ENCODE measurements at regions not wholly inside any gene's neighbourhood (a gene's known extent, or its start where the extent isn't known, plus 50 kb on each side); places are given as distances from the start of the nearest gene placed in this dataset.

- Histone ChIP-seq H3K4me3 (ENCODE audit: low read length) (no peak overlapping the region), H3K27me3 (ENCODE audit: insufficient read depth, low read length) (no peaks in the 10 kb centered on the region), H3K9me3 (ENCODE audit: low read depth, low read length) (no peaks in the 10 kb centered on the region), H3K4me1 (ENCODE audit: insufficient read depth, low read length) (no peaks in the 10 kb centered on the region)
Measured at GRCh38 chr9:31808766-31809165, 575.7 kb upstream of the ACO1 start.

- no peaks in the 10 kb centered on the region for H3K4me1 ChIP-seq (ENCODE audit: insufficient read depth, low read length)
- no peaks in the 10 kb centered on the region for H3K27me3 ChIP-seq (ENCODE audit: insufficient read depth, low read length)
- H3K9me3 ChIP-seq (ENCODE audit: low read depth, low read length): no peaks in the 10 kb centered on the region
- H3K4me3 ChIP-seq (ENCODE audit: low read length): no peak overlapping the region
Measured at GRCh38 chr9:31820426-31820825, 564.0 kb upstream of the ACO1 start.

- H3K27me3 ChIP-seq (ENCODE audit: insufficient read depth, low read length): no peaks in the 10 kb centered on the region
- no peaks in the 10 kb centered on the region for H3K4me1 ChIP-seq (ENCODE audit: insufficient read depth, low read length)
- no peak overlapping the region for H3K4me3 ChIP-seq (ENCODE audit: low read length)
- no peaks in the 10 kb centered on the region for H3K9me3 ChIP-seq (ENCODE audit: low read depth, low read length)
Measured at GRCh38 chr9:31821583-31821982, 562.9 kb upstream of the ACO1 start.

GRCh38 chr9:31823365-31823764 is 561.1 kb upstream of the ACO1 start:
- H3K4me1 ChIP-seq (ENCODE audit: insufficient read depth, low read length): no peaks in the 10 kb centered on the region
- H3K4me3 ChIP-seq (ENCODE audit: low read length): no peak overlapping the region
- H3K27me3 ChIP-seq (ENCODE audit: insufficient read depth, low read length): no peaks in the 10 kb centered on the region
- H3K9me3 ChIP-seq (ENCODE audit: low read depth, low read length): no peaks in the 10 kb centered on the region

- Histone ChIP-seq H3K4me1 (ENCODE audit: insufficient read depth, low read length) (no peaks in the 10 kb centered on the region), H3K27me3 (ENCODE audit: insufficient read depth, low read length) (no peaks in the 10 kb centered on the region), H3K9me3 (ENCODE audit: low read depth, low read length) (no peaks in the 10 kb centered on the region), H3K4me3 (ENCODE audit: low read length) (no peak overlapping the region)
Measured at GRCh38 chr9:31824860-31825259, 559.6 kb upstream of the ACO1 start.

- H3K4me3 ChIP-seq (ENCODE audit: low read length): no peak overlapping the region
- H3K4me1 ChIP-seq (ENCODE audit: insufficient read depth, low read length): no peaks in the 10 kb centered on the region
- no peaks in the 10 kb centered on the region for H3K9me3 ChIP-seq (ENCODE audit: low read depth, low read length)
- no peaks in the 10 kb centered on the region for H3K27me3 ChIP-seq (ENCODE audit: insufficient read depth, low read length)
Measured at GRCh38 chr9:31837211-31837610, 547.2 kb upstream of the ACO1 start.

GRCh38 chr9:31839273-31839672 is 545.2 kb upstream of the ACO1 start:
- Histone ChIP-seq H3K4me3 (ENCODE audit: low read length) (no peak overlapping the region), H3K4me1 (ENCODE audit: insufficient read depth, low read length) (no peaks in the 10 kb centered on the region), H3K9me3 (ENCODE audit: low read depth, low read length) (no peaks in the 10 kb centered on the region), H3K27me3 (ENCODE audit: insufficient read depth, low read length) (no peaks in the 10 kb centered on the region)

GRCh38 chr9:31840702-31841101 is 543.7 kb upstream of the ACO1 start:
- H3K4me1 ChIP-seq (ENCODE audit: insufficient read depth, low read length): no peaks in the 10 kb centered on the region
- no peak overlapping the region for H3K4me3 ChIP-seq (ENCODE audit: low read length)
- no peaks in the 10 kb centered on the region for H3K27me3 ChIP-seq (ENCODE audit: insufficient read depth, low read length)
- H3K9me3 ChIP-seq (ENCODE audit: low read depth, low read length): no peaks in the 10 kb centered on the region

- no peaks in the 10 kb centered on the region for H3K4me1 ChIP-seq (ENCODE audit: insufficient read depth, low read length)
- H3K4me3 ChIP-seq (ENCODE audit: low read length): no peak overlapping the region
- no peaks in the 10 kb centered on the region for H3K27me3 ChIP-seq (ENCODE audit: insufficient read depth, low read length)
- no peaks in the 10 kb centered on the region for H3K9me3 ChIP-seq (ENCODE audit: low read depth, low read length)
Measured at GRCh38 chr9:31847963-31848362, 536.5 kb upstream of the ACO1 start.

- H3K27me3 ChIP-seq (ENCODE audit: insufficient read depth, low read length): no peaks in the 10 kb centered on the region
- no peaks in the 10 kb centered on the region for H3K9me3 ChIP-seq (ENCODE audit: low read depth, low read length)
- H3K4me3 ChIP-seq (ENCODE audit: low read length): no peak overlapping the region
- H3K4me1 ChIP-seq (ENCODE audit: insufficient read depth, low read length): no peaks in the 10 kb centered on the region
Measured at GRCh38 chr9:31848505-31849285, 535.7 kb upstream of the ACO1 start.

- H3K4me1 ChIP-seq (ENCODE audit: insufficient read depth, low read length): no peaks in the 10 kb centered on the region
- H3K4me3 ChIP-seq (ENCODE audit: low read length): no peak overlapping the region
- no peaks in the 10 kb centered on the region for H3K9me3 ChIP-seq (ENCODE audit: low read depth, low read length)
- H3K27me3 ChIP-seq (ENCODE audit: insufficient read depth, low read length): no peaks in the 10 kb centered on the region
Measured at GRCh38 chr9:31854187-31854586, 530.3 kb upstream of the ACO1 start.

- Histone ChIP-seq H3K27me3 (ENCODE audit: insufficient read depth, low read length) (no peaks in the 10 kb centered on the region), H3K4me1 (ENCODE audit: insufficient read depth, low read length) (no peaks in the 10 kb centered on the region), H3K9me3 (ENCODE audit: low read depth, low read length) (no peaks in the 10 kb centered on the region), H3K4me3 (ENCODE audit: low read length) (no peak overlapping the region)
Measured at GRCh38 chr9:31868830-31869229, 515.6 kb upstream of the ACO1 start.

- H3K27me3 ChIP-seq (ENCODE audit: insufficient read depth, low read length): no peaks in the 10 kb centered on the region
- H3K9me3 ChIP-seq (ENCODE audit: low read depth, low read length): no peaks in the 10 kb centered on the region
- H3K4me3 ChIP-seq (ENCODE audit: low read length): no peak overlapping the region
Measured at GRCh38 chr9:31870276-31870675, 514.2 kb upstream of the ACO1 start.

GRCh38 chr9:31873722-31874121 is 510.7 kb upstream of the ACO1 start:
- Histone ChIP-seq H3K9me3 (ENCODE audit: low read depth, low read length) (no peaks in the 10 kb centered on the region), H3K4me1 (ENCODE audit: insufficient read depth, low read length) (no peaks in the 10 kb centered on the region), H3K4me3 (ENCODE audit: low read length) (no peak overlapping the region), H3K27me3 (ENCODE audit: insufficient read depth, low read length) (no peaks in the 10 kb centered on the region)

More at GRCh38 chr9:31870276-31870675, 514.2 kb upstream of the ACO1 start:
- H3K4me1 ChIP-seq (ENCODE audit: insufficient read depth, low read length): no peaks in the 10 kb centered on the region

- H3K9me3 ChIP-seq (ENCODE audit: low read depth, low read length): no peaks in the 10 kb centered on the region
- no peaks in the 10 kb centered on the region for H3K27me3 ChIP-seq (ENCODE audit: insufficient read depth, low read length)
- H3K4me3 ChIP-seq (ENCODE audit: low read length): no peak overlapping the region
- no peaks in the 10 kb centered on the region for H3K4me1 ChIP-seq (ENCODE audit: insufficient read depth, low read length)
Measured at GRCh38 chr9:31894008-31894407, 490.4 kb upstream of the ACO1 start.

- Histone ChIP-seq H3K4me1 (ENCODE audit: insufficient read depth, low read length) (no peaks in the 10 kb centered on the region), H3K27me3 (ENCODE audit: insufficient read depth, low read length) (no peaks in the 10 kb centered on the region), H3K4me3 (ENCODE audit: low read length) (no peak overlapping the region), H3K9me3 (ENCODE audit: low read depth, low read length) (no peaks in the 10 kb centered on the region)
Measured at GRCh38 chr9:31908158-31908890, 476.1 kb upstream of the ACO1 start.
